ENCODE measurements at regions not wholly inside any gene's neighbourhood (a gene's known extent, or its start where the extent isn't known, plus 50 kb on each side); places are given as distances from the start of the nearest gene placed in this dataset.

DNA sequence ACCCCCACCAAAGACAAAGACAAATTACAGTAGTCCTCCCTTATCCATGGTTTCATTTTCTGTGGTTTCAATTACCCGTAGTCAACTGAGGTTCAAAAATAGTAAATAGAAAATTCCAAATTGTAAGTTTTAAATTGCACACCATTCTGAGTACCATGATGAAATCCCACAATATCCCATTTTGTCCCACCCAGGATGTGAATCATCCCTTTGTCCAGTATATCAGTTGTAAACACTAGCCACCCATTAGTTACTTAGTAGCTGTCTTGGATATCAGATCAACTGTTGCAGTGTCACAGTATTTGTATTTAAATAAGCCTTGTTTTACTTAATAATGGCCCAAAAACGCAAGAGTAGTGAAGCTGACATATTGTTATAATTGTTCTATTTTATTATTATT lies 364.0 kb upstream of the ARID1B start:
- DNase-seq (ENCODE audit: low read depth in 2 of 2), result no peak

DNA sequence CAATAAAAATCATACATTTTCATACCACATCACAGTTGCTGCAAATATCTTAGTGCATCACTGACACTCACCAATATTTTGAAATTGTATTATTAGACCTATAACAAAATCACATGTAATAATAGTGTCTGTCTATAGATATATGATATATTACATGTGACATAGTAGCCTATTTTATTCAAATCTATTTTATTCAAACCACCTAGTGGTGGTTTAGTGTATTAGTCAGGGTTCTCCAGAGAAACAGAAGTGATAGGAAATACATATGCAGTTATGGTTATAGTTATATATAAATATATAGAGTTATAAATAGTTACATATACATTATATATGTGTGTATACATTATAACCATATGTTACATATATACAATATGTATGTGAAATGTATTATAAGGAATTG lies 366.5 kb upstream of the ARID1B start:
- DNase-seq (ENCODE audit: low read depth in 2 of 2), result no peak

DNA sequence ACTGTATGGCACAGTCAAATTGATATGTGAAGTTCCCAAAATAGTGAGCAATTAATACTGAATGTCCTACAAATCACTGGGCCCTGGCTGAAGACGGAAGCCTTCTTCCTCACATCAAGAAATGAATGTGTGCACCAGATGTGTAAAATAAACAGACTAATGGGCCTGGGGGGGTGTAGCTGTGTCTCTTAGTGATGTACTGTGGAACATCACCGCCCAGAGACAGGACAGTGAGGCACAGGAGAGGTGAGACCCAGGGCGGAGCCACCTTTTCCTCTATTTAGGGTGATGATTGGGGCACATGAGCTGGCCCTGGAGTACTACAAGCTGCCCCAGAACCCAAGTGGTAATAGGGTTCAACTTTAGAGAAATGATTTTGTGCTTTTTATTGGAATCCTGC lies 368.5 kb upstream of the ARID1B start:
- DNase-seq (ENCODE audit: low read depth in 2 of 2), result no peak

DNA sequence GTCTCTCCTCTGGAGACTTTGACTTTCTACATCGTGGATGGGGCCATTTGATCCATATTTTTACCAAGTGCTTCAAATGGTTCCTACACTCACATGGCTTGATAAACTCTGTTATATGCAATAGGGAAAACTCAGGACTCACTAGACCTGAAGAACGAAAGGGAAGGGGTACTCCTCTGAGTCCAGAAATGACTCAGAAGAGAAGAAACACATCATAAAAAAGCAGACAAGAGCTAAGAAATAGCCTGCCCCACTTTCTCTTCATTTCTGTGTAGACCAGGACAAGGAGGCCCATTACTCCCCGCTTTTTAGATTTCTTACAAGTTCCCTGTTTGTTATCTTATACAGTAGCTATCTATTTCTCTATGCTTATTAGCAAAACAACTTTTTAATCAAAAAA lies 369.8 kb upstream of the ARID1B start:
- no peak for DNase-seq (ENCODE audit: low read depth in 2 of 2)

DNA sequence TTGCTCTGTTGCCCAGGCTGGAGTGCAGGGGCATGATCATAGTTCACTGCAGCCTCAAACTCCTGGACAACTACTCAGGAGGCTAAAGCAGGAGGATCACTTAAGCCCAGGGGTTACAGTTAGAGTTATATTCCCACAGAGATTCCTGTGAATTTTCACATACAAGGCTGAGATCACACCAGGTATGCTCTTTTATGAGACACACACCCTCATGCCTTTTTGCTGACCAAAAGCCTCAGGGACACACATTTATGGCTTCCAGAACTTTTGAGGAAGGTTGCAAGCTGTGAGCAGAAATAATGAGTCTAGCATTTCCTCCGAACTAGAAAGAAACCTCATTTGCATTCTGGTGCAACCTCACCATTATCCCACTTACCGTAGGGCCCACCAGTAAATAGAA lies 370.5 kb upstream of the ARID1B start:
- DNase-seq (ENCODE audit: low read depth in 2 of 2), result no peak

DNA sequence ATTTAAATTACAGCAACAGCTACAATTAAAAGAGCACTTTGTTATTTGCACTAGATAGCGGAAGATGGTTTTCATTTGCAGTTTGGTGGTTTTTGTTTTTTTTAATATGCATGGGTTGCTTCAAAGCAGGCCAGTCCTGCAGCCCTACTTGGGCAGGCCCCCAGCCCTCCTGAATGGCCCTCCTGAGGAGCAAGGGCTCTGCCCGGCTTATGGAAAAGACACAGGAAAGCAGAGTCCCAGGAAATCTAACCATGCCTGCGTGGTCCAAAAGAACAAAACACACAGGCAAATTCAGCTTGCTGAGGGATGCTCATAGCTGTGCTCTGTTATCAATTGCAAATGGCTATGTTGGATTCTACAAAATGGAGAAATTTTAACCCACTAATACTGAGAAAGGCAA lies 371.1 kb upstream of the ARID1B start:
- DNase-seq (ENCODE audit: low read depth in 2 of 2), result no peak

DNA sequence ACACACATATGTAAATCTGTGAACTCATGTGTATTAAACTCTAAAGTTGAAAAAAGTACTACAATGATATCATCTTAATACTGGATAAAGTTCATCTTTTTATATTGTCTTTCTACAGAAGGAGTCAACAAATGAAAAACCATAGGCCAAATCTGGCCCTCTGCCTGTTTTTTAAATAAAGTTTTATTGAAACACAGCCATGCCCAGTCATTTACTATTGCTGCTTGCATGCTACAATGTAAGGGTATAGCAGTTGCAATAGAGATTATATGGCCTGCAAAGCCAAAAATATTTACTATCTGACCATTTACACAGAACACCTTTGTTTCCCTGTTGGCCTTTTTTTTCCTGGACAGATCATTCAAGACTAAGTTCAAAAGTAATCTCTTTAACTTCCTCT lies 374.6 kb upstream of the ARID1B start:
- no peak for DNase-seq (ENCODE audit: low read depth in 2 of 2)

DNA sequence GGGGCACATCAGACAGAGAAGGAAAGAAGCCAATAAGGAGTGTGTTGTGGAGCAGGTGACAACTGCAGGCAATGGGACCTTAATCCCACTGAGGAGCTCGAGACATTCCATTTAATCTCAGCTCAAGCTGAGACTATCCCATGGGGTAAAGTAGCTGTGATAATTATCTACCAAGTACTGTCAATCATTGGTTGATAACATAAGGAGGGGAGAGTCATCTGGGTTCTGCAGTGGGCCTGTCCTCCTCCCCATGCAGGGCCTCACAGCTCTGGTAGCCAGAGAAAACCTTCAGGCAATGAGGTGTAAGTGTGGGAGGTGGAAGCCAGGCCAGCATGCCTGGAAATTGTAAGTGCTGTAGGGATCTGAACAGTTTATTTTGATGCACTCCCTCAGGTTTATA lies 375.0 kb upstream of the ARID1B start:
- no peak for DNase-seq (ENCODE audit: low read depth in 2 of 2)

DNA sequence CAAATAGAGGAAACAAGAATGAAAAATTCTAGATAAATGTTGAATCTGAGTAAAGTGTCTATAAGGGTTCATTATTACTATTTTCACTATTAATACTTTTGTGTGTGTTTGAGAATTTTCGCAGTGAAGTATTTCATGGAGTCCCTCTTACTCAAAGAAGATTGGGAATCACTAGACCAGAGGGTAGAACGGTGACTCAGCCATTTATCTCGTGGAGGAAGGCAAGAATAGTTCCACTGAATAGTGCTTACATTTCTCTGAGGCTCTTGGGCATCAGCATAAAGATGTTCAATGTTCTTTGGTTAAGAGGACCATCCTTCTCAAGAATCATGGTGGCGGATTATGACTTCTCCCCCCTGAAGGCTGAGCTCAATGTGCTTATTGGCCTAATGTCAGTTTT lies 376.7 kb upstream of the ARID1B start:
- DNase-seq (ENCODE audit: low read depth in 2 of 2), result no peak

DNA sequence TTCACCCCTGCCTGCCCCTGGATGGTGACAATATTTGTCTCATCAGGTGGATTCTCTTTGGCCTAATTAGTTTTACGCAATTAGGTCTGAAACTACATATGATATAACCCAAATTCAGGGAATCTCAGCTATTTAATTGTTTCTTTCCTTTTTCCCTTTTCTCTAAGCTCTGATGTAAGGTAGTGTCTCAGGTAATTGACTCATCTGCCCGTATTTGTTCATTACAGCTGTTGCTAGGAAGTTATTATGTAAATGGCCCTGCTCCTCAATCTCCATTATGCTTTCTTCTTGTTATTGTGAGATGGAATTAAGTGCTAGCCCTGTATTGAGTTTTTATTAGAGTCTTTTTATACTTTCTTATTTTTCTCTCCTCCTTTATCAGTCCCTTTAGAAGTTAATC lies 378.2 kb upstream of the ARID1B start:
- no peak for DNase-seq (ENCODE audit: low read depth in 2 of 2)

DNA sequence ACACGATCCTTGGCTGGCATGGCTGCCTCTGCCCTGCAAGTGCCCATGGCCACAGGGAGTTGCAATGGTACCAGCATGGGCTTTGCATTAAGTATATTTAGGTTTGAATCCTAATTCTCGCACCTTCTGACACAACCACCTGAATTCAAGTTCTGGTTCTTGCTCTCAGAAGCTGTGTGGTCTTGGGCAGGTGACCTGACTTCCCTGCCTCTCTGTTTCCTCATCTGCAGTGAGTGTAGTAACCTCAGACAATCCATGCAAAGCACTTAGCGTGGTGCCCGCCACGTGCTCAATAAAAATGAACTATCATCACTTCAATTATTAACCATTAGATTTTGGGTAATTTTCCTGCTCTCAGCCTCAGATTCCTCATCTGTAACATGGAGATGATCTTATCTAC lies 378.8 kb upstream of the ARID1B start:
- DNase-seq (ENCODE audit: low read depth in 2 of 2), result no peak

DNA sequence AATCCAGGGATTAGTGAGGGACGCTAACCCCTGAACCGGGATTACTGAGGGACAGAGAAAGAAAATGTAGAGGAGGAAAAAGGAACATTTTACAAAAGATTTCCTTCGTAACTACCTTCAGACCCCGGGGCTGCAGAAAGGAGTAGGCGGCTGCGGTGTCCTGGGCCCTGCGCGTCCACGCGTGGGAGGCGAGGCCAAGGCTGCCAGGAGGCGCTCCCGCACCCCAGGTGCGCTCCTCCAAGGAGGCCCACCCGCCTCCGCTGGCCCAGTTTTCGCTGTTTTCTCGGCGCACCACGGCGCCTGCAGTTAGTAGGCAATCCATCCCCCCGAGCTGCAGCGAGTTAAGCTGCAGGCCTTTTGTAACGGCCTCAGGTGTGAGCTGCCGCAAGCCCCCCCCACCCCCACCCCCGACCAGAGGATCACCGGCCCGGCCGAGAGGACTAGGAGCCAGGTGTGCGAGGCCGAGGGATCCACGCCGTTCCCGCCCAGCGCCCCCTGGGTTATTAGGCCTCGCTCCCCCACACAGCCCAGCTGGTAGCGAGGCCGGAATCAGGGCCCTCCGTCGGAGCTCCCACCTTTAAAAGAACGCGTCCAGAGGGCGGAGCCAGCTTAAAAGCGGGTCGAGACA lies 380.3 kb upstream of the ARID1B start:
- no peak for DNase-seq (ENCODE audit: low read depth in 2 of 2)

DNA sequence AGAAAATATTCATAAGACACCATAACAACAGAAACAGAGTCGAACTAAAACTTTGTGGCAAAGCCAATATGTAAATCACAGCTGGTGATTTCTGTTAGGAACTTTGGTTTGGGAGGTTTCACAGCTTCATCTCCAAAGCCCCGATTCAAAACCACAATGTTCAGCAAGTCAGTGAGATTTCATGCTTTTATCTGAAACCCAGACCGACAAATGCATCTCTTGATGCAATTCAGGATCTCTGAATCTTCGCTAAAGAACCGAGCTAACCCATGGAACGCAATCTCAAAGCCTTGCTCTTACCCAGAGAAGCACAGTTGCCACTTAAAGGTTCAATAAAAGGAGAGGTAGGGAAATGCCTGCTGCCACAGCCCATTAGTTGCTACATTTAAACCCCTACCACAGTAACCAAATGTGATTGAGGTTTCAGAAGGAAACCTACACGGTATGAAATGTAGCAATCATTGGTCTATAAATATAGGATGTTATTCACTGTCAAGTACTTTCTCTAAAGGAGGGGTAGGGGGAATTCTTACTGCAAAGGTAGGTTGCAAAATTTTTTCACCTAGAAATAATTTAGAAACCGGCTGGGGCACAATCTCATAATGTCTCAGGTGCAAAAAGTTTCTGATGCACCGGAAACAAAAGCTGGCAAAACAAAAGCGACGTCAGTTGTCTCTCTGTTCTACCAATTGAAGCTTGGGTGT lies 381.0 kb upstream of the ARID1B start:
- no peak for DNase-seq (ENCODE audit: low read depth in 2 of 2)

DNA sequence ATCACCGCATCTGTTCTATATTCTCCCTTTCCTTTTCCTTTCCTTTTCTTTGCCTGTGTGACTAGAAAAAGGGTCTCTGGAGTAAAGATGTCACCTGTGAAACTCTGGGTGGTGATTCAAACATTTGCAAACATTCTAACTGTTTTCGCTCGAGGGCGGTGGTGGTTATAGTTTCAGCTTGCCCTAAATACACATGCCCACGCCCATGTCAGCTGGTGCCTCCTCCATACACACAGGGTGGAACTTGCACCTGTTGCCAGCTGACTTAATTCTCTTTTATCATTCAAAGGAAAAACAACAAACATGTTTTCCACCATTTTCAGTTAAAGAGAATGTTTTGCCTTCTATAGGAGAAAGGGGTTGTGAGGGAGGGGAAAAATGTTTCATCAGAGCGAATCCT lies 381.9 kb upstream of the ARID1B start:
- DNase-seq (ENCODE audit: low read depth in 2 of 2), result no peak

DNA sequence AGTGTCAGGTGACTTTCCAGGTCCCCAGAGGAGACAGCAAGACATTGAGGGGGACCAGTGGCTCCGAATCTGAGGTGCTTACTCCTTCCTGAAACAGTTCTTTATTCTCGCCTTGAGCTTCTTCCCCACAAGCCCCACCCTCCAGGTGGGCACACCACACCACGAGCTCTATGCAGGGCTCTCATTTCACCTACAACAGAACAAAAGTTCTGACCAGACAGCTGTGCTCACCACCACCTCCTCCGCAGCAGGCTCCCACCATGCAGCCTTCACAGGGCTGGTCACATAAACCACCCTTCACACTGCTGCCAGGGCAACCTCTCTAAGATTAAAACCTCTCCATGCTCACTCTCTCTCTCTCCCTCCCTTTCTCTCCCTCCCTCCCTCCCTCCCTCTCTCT lies 384.5 kb upstream of the ARID1B start:
- no peak for DNase-seq (ENCODE audit: low read depth in 2 of 2)

DNA sequence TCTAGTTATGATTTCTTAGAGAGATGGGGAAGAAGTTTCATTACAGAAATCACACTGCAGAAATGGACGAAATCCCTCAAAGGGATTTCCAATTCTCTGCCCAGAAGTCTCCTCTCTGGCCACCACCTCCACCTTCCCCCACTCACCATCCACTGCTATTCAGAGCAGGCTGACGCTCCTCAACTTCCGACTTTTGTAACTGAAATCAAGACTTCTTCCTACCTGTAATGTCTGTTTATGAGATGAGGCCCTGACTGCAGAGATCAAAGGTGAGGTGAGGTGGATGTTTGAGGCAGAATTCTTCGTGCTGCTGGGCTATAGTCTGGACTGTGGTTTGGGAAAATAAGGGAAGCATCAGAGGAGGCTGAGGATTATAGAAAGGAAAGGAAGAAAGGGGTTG lies 385.2 kb upstream of the ARID1B start:
- no peak for DNase-seq (ENCODE audit: low read depth in 2 of 2)

DNA sequence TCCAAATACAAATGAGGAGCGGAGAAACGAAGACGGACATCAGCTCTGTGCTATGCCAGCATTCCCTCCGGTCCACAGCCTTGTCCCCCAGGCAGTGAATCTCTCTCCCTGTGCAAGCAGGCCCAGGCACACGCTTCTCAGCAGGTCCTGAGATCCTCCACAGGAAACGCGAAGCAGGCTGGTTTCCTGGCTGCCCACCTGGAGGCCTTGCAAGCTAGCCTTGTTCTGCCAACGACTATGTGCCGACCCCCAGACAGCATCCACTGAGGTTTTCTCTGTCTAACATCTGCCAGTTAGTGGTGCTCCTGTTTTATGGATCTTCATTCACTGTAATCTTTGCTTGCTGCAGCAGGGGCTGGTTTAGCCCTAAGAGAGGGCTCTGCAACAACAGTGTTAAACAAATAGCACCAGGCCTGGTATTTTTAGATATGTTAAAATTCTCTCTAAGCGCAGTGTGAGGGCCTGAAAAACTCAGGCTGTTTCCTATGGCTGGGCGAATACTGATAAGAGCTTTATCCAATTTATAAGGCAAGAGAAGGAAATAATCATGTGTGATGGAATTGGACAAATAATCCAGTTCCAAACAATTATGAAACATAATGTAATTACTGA lies 386.0 kb upstream of the ARID1B start:
- DNase-seq (ENCODE audit: low read depth in 2 of 2), result no peak

DNA sequence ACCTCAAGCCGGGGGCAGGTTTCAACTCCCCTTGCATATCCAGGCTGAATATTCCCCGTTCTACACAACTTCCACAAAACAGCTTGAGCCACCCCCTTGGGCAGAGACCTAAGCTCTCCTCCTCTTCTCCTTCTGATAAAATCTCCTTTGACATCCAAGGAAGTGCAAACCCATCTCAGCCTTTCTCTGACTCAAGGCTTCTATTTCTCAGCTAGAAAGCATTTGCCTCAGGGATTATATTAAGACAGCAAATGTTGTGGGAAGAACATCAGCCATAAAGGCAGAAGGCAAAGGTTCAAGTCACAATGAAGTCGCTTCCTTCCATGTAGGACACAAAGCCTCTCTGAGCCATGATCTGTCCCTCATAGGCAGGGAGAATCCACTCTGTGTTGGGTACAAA lies 386.6 kb upstream of the ARID1B start:
- DNase-seq (ENCODE audit: low read depth in 2 of 2), result no peak

DNA sequence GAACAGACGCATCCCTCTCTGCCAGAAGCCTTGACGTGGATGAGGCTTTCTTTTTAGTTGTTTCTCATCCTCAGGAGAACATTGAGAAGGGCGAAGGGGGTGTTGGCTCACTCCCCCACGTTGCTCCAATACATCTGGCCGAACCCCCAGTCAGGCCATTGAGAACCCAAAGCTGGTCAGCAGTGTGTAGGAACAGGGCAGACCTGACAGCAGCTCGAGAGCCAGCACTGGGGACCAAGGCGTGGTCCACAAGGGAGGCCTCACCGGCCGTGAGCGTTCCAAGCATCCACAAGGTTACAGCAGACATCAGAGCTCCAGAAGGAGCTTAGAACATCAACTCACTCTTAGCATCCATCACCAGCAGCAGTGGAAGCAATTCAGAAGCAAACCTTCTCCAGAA lies 387.9 kb upstream of the ARID1B start:
- DNase-seq (ENCODE audit: low read depth in 2 of 2), result no peak

DNA sequence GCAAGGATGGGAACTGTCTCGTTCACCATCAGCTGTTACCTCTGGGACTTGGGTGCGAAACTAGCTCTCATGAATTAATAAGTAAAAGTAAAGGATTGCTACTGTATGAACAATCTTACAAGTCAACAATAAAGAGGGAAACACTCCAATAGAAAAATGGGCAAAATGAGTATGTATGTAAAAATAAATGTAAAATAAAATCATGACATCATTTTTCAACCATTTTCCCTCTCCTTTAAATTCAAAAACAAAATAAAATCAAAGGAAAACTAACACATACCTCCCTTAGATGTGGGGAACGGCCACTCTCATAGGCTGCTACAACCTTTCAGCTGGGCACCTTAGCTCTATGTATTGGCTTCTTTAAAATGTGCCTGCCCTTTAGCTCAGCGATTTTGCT lies 389.7 kb upstream of the ARID1B start:
- no peak for DNase-seq (ENCODE audit: low read depth in 2 of 2)

DNA sequence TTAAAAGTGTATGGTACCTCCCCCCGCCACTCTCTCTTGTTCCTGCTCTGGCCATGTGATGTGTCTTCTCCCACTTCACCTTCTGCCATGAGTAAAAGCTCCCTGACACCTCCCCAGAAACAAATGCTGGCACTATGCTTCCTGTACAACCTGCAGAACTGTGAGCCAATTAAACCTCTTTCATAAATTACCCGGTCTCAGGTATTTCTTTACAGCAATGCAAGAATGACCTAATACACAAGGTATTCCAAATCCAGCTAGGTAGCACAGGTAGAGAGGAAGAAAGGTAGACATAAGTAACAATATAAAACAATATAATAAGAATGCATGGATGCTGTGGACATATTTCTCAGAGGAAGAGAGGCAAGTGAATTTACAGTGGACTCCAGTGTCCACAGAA lies 394.1 kb upstream of the ARID1B start:
- no peak for DNase-seq (ENCODE audit: low read depth in 2 of 2)

DNA sequence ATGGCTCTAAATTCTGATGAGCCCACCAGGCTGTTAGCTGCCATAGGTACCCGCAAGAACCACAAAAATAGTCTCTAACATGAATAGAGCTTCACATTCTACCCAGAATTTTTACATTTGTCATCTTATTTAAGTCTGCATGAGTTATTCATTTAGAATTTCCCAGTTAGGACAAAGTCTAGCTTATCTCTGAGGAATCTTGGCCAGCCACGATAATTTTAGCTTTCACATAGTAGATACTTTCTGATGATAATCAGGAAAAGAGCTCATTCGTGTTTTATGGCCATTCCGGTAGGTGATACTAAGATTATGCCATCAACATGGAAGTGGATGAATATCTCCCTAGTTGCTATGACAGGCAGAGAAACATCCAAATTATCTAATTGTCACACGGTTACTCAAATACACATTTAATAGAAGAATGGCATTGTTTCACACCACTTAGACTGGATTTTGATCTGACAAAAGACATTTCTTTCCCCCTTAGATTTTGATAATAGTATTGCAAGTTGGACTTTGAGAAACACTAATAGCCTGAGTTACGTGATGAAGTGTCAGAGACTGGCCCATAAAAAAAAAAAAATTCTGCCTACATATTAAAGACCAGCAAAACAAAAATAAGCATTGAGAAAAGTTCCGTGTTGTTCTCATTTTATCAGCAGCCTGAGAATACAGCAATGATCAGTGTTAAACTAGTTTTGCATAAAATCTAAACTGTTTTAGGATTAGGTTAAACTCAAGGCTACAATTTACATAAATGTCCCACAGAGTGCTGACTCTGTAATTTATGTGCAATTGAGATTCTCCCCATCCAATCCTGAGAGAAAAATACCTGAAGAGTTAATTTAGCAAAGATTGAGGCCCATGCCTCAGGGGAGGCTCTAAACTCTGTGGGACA lies 397.5 kb upstream of the ARID1B start:
- no peak for DNase-seq (ENCODE audit: low read depth in 2 of 2)

DNA sequence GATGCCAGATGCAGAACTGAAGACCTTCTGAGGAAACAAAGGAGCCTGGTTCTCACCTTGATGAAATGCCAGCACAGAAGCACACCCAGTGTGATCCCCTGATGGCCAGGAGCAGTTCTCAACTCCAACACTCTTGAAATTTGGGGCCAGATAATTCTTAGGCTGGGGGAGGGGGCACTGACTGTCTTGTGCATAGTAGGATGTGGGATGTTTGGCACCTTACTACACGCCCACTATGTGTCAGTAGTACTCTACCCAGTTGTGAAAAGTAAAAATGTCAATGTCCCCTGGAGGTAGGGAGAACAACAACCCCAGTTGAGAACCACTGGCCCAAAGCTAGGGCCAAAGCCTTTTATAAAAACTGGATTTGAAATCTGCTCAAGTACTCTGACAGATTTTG lies 398.3 kb upstream of the ARID1B start:
- no peak for DNase-seq (ENCODE audit: low read depth in 2 of 2)
